ENCODE measurements at regions not wholly inside any gene's neighbourhood (a gene's known extent, or its start where the extent isn't known, plus 50 kb on each side); places are given as distances from the start of the nearest gene placed in this dataset.

GRCh38 chr17:77696721-77697460 lies 261.6 kb upstream of the TNRC6C start:
- Histone ChIP-seq H3K36me3 (no peaks in the 10 kb centered on the region), H3K27ac (no peak overlapping the region), H3K4me1 (ENCODE audit: insufficient read depth) (no peaks in the 10 kb centered on the region), H3K4me3 (no peak overlapping the region), H3K27me3 (no peaks in the 10 kb centered on the region), H3K9me3 (no peaks in the 10 kb centered on the region)
- no peak for TF ChIP-seq POLR2A (IDR thresholded peaks at IDR 0.05)
- TF ChIP-seq EP300 (IDR thresholded peaks at IDR 0.05): no peak
- TF ChIP-seq, protein P1, sequence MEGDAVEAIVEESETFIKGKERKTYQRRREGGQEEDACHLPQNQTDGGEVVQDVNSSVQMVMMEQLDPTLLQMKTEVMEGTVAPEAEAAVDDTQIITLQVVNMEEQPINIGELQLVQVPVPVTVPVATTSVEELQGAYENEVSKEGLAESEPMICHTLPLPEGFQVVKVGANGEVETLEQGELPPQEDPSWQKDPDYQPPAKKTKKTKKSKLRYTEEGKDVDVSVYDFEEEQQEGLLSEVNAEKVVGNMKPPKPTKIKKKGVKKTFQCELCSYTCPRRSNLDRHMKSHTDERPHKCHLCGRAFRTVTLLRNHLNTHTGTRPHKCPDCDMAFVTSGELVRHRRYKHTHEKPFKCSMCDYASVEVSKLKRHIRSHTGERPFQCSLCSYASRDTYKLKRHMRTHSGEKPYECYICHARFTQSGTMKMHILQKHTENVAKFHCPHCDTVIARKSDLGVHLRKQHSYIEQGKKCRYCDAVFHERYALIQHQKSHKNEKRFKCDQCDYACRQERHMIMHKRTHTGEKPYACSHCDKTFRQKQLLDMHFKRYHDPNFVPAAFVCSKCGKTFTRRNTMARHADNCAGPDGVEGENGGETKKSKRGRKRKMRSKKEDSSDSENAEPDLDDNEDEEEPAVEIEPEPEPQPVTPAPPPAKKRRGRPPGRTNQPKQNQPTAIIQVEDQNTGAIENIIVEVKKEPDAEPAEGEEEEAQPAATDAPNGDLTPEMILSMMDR (IDR thresholded peaks at IDR 0.05): no peak
- peak in 1 of 5 donors; percentile 9 for DNase-seq
- 24 to 34% (median 32%) methylated on average over 15 of the region's 15 CpGs for WGBS, 3 donors
- intact Hi-C loops (cut with DNase I): no loop called here

DNA sequence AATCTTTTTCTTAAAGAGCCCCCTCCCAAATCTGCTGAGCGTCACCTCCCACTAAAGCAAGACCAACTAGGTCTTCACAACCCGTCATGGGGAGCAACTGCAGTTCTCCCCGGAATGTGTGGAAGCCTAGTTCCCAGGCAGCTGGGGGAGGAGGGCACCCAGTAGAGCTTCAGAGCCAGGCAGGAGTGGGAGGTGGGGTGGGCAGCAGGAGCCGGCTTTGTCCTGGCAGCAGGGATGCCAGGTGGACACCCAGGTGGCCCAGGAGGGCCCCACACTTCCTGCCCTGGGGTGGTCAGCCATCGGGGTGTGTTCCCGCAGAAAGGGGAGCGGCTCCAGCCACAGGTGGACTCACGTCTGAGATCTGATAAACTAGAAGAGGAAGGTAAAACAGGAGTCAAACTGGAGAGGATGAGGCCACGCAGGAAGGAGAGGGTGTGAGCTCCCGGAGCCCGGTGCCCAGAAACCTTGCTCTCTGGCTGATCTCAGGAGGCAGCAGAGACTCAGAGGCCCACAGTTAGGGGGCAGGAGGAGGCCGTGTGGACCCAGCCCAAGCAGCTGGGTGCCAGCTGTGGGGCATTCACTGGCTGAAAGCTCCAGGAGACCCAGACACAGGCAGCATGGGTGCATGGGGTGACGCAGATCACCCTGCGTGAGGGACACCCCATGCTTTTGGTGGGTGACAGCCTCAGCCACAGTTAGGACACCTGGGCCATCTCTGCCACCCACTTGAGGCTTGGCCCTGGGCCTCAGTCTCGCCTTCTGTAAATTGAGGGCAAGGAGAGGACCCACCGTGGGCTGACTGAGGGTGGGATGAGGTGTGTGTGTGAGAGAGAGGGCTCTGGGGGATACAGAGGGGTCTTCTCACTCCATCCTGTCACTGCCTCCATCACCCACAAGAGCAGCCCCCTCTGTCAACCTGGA lies 260.8 kb upstream of the TNRC6C start:
- intact Hi-C loops (cut with DNase I): no loop called here
- 76 to 84% (median 80%) methylated on average over 16 of the region's 16 CpGs for WGBS, 3 donors
- Histone ChIP-seq H3K27me3 (no peaks in the 10 kb centered on the region), H3K36me3 (no peaks in the 10 kb centered on the region), H3K27ac (no peak overlapping the region), H3K4me3 (no peak overlapping the region), H3K9me3 (no peaks in the 10 kb centered on the region), H3K4me1 (ENCODE audit: insufficient read depth) (no peaks in the 10 kb centered on the region)
- TF ChIP-seq POLR2A (IDR thresholded peaks at IDR 0.05): no peak
- TF ChIP-seq, protein P1 (IDR thresholded peaks at IDR 0.05): no peak
- no peak for TF ChIP-seq EP300 (IDR thresholded peaks at IDR 0.05)
- no peak for DNase-seq

DNA sequence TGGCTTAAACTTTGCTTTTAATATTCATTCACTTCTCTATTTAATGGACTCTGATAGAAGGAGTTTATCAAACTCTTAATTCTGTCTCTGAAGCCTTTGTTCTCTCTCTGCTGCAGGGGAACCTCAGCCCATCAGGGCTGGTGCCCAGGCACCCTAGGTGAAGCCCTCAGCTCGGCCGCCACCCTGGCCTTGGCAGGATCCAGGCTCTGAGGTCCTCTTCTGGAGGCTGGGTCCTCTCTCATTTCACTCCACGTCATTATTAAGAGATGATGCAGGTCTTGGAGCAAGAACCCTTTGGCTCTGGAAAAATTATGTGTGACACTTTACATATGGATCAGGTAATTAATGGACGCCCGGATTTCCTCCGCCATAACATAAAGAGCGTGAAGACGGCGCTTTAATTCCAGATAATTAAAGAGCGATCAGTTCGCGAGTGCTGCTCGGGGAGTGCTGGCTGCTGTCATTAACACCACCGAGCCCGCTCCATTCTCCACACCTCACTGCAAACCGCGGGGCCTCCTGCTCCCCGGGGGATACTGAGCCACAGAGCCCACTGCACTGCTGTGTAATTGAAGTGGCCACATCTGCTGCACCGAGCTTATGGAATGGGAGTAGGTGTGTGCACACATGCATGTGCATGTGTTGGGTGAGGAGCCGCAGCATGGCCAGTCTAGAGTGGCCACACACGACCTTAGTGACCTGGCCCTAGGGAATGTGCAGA lies 259.4 kb upstream of the TNRC6C start:
- Histone ChIP-seq H3K27ac (no peak overlapping the region), H3K4me3 (no peak overlapping the region), H3K27me3 (no peaks in the 10 kb centered on the region), H3K4me1 (ENCODE audit: insufficient read depth) (no peaks in the 10 kb centered on the region), H3K36me3 (no peaks in the 10 kb centered on the region), H3K9me3 (no peaks in the 10 kb centered on the region)
- intact Hi-C loops (cut with DNase I): no loop called here
- 80 to 84% (median 84%) methylated on average over 21 of the region's 21 CpGs for WGBS, 3 donors
- TF ChIP-seq, protein P1 (IDR thresholded peaks at IDR 0.05): no peak
- TF ChIP-seq EP300 (IDR thresholded peaks at IDR 0.05) (no peak), POLR2A (IDR thresholded peaks at IDR 0.05) (no peak)
- DNase-seq: no peak

DNA sequence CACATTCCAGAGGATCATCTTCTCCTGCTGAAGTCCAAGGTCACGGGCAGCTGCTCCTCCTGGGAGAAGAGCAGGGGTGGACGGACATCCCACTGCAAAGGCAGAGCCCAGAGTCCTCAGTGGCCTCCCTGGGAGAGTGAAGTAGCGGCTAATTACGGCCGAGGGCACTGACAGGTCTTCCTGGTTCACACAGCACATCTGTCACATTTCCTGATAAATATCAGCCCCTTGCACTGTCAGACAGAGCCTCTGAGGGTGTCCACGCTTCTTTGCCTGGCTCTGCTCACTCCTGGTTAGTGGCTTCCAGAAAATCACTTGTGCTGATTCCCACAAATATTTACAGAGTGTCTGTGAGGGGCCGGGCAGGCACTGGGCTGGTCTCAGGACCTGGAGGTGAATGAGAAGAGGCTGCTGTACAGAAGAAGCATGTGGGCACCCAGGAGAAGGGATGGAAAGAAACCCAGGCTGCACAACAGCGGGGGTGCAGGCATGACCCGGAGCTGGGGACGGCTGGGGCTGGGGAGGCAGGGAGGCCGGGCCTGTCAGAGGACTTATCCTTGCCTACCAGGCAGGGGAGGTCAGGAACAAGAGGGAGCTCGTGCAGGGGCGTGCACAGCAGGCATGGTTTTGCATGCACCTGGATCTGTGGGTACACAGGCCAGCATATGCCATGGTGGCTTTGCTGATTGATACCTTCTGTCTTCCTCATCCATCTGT lies 258.2 kb upstream of the TNRC6C start:
- Histone ChIP-seq H3K36me3 (no peaks in the 10 kb centered on the region), H3K9me3 (peaks cover 0 to 10% of the 10 kb centered on the region in 2 donors), H3K4me1 (ENCODE audit: insufficient read depth) (no peaks in the 10 kb centered on the region), H3K27ac (no peak overlapping the region), H3K27me3 (no peaks in the 10 kb centered on the region), H3K4me3 (no peak overlapping the region)
- intact Hi-C loops (cut with DNase I): no loop called here
- WGBS, 3 donors: 63 to 68% (median 67%) methylated on average over 13 of the region's 13 CpGs
- no peak for DNase-seq
- TF ChIP-seq, protein P1 (IDR thresholded peaks at IDR 0.05): no peak
- no peak for TF ChIP-seq EP300 (IDR thresholded peaks at IDR 0.05)
- no peak for TF ChIP-seq POLR2A (IDR thresholded peaks at IDR 0.05)
